Stimulated activated CD8-positive, alpha-beta memory T cell treated with anti-CD3 and anti-CD28 coated beads, Interleukin-4, amount 100 ng/mL, for 48 hours (primary cell): ENCODE measurements at regions not wholly inside any gene's neighbourhood (a gene's known extent, or its start where the extent isn't known, plus 50 kb on each side); places are given as distances from the start of the nearest gene placed in this dataset.

Experiments used
- DNase-seq: peaks from one replicate; pipeline ENCODE4 v3.0.0-alpha.2; 2020

GRCh38 chr21:35635261-35635660, 425.1 kb downstream of the SETD4 start:
- DNase-seq: no peak

GRCh38 chr21:35633501-35633900, 426.8 kb downstream of the SETD4 start:
- DNase-seq: no peak

GRCh38 chr21:35632711-35633110, 427.6 kb downstream of the SETD4 start:
- DNase-seq: no peak

- DNase-seq: no peak
Measured at GRCh38 chr21:35628316-35628715, 432.0 kb downstream of the SETD4 start.

- DNase-seq: no peak
Measured at GRCh38 chr21:35627462-35627861, 432.9 kb downstream of the SETD4 start.

- DNase-seq: no peak
Measured at GRCh38 chr21:35625576-35625975, 434.8 kb downstream of the SETD4 start.

GRCh38 chr21:35624901-35625300, 435.4 kb downstream of the SETD4 start:
- no peak for DNase-seq

- no peak for DNase-seq
Measured at GRCh38 chr21:35622612-35623011, 437.7 kb downstream of the SETD4 start.

GRCh38 chr21:35619184-35619583, 441.1 kb downstream of the SETD4 start:
- DNase-seq: no peak

- DNase-seq: no peak
Measured at GRCh38 chr21:35617491-35617890, 442.8 kb downstream of the SETD4 start.

GRCh38 chr21:35616090-35616489, 444.2 kb downstream of the SETD4 start:
- DNase-seq: no peak

GRCh38 chr21:35615325-35615724, 445.0 kb downstream of the SETD4 start:
- no peak for DNase-seq

GRCh38 chr21:35614396-35614921, 445.9 kb downstream of the SETD4 start:
- DNase-seq: no peak

- no peak for DNase-seq
Measured at GRCh38 chr21:35611708-35612132, 448.6 kb downstream of the SETD4 start.

- DNase-seq: no peak
Measured at GRCh38 chr21:35609263-35609662, 451.1 kb downstream of the SETD4 start.

- no peak for DNase-seq
Measured at GRCh38 chr21:35607406-35607805, 452.9 kb downstream of the SETD4 start.

GRCh38 chr21:35606578-35606977, 453.7 kb downstream of the SETD4 start:
- DNase-seq: no peak

GRCh38 chr21:35606146-35606545, 454.2 kb downstream of the SETD4 start:
- no peak for DNase-seq

- no peak for DNase-seq
Measured at GRCh38 chr21:35603494-35603893, 456.8 kb downstream of the SETD4 start.

GRCh38 chr21:35602811-35603362, 457.4 kb downstream of the SETD4 start:
- no peak for DNase-seq

- DNase-seq: no peak
Measured at GRCh38 chr21:35601211-35601610, 459.1 kb downstream of the SETD4 start.

- no peak for DNase-seq
Measured at GRCh38 chr21:35599164-35599563, 461.2 kb downstream of the SETD4 start.

GRCh38 chr21:35597750-35598339, 462.5 kb downstream of the SETD4 start:
- no peak for DNase-seq

- DNase-seq: no peak
Measured at GRCh38 chr21:35594905-35595304, 465.4 kb downstream of the SETD4 start.

- no peak for DNase-seq
Measured at GRCh38 chr21:35593000-35593502, 467.3 kb downstream of the SETD4 start.
